GM18511 (cell line): ENCODE measurements at regions not wholly inside any gene's neighbourhood (a gene's known extent, or its start where the extent isn't known, plus 50 kb on each side); places are given as distances from the start of the nearest gene placed in this dataset.

Source experiments
- ATAC-seq: cut with Tn5 transposase; IDR thresholded peaks from one replicate; pipeline ENCODE4 v1.9.1; 2021; ENCODE audit warnings: mild to moderate bottlenecking, moderate library complexity; ENCODE audit not compliant: unreplicated experiment

- ATAC-seq, result peak; percentile 63
These were observed 56.1 kb upstream of the SLC35G4 start for GRCh38 chr18:11553098-11553940.

DNA sequence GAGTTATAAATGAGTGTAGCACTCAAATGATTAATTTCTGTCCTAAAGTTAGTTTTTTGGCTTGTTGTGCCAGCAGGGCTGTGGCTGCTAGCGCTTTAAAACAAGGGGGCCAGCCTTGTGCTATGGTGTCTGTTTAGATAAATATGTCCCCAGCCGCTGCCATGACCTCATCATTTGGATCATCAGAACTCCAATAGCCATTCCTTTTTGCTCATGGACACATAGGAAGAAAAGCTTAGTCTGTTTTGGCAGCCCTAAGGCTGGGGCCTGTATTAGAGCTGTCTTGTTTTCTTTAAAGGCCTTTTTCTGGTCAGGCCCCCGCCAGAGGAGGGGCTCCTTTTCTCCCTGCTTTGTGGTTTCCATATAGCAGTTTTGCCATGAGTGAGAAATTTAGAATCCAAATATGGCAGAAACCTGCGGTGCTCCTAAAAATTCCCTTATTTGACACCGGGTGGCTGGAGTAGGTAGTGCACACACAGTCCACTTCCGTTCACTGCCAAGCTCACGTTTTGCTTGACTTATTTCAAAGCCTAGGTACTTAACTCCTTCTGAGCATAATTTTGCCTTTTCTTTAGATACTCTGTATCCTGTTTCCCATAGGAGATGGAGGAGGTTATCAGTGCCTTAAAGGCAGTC lies 60.4 kb upstream of the SLC35G4 start:
- no peak for ATAC-seq

DNA sequence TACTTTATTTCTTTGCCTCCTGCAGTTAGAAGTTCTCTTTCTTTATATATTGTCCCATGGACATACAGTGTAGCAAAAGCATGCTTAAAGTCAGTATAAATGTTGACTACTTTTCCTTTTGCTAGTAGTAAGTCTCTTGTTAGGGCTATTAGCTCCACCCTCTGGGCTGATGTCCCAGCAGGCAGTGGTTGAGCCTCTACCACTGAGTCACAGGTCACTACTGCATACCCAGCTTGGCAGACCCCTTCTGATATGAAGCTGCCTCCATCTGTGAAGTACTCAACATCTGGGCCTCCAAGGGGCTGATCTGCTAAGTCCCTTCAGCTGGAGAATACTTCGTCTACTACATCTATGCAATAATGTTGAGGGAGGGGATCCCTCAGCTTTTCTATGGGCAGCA lies 61.0 kb upstream of the SLC35G4 start:
- no peak for ATAC-seq

DNA sequence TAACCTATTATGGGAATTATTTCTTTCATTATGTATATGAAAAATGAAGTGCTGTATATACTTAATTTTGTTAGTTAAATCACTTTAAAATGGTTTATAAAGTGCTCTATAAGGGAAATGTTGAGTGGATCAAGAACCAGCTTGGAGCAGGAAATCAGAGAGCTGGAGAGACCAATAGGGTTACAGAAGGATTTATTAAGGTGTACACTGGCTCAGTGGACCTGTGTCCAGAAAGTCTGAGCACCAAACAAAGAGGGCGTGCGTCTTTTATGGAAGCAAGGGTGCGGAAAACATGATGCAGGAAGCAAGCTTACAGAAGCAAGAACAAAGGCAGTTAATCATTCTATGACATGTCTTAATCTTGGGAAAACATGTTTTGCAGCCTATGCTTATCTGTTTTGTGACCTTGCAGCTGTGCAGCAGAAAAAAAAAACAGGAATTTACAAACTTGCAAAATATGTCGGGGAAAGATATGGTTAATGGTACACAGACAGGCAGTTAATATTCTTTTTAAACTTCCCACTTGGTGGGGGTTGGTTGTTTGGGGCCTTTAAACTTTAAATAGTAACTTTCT lies 65.2 kb upstream of the SLC35G4 start:
- no peak for ATAC-seq

DNA sequence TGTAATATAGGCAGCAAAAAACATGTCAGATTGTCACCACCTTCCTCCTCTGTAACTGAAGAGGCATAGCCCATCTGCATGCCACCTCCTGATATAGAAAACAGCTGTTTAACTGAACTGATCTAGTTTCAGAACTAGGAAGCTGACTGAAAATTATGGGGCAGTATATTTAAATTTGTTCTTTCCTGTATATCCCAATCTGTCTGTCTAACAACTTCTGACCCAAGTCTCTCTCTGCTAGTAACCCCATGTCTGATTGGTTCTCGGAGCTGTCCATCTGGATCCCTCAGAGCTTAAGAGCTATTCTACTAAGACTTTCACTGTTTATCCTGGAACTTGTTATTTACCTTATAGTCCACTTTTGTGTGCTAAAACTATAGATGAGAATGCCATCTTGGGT lies 68.2 kb upstream of the SLC35G4 start:
- no peak for ATAC-seq

DNA sequence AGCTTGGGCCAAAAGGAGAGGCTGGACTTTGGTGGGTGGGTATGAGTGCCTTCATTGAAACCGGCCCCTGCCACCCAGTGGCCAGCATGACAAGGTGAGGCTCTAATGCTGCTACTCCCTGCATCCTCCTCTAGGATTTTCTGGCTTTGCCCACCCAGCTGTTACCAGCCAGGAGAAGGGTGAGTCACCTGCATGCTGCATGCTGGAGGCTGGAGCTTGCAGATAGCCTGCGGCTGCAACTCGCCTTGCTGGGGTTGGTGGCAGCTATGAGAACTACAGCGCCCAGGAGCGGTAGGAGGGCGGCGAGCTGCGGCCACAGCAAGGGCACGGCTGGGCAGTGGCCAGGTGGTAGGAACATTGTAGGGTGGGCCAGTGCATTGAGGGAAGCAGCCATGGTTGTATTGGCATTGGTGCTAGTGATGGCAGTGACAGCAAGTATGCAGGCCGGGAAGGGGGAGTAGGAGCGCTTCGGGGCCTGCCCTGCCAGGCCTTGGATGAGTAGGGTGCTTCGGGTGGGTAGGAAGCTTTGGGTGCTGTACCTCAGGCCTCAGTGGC lies 75.4 kb upstream of the SLC35G4 start:
- no peak for ATAC-seq

DNA sequence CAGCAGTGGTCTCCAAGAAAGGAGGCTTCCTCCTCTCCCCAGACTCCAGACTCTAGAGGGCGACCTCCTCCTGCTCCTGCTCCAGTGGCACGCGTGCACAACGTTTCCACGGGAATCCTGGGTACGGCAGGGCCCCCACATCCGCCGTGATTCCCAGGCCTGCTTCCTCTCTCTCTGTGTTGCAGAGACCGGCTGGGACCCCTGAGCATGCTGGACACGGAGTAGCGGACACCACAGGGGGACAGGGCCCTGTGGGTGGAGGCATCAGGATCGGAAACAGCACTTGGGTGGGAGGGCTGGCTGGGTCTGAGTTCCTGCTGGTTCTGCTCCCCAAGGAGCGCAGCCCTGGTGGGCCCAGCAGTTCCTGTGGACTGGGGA lies 75.9 kb upstream of the SLC35G4 start:
- no peak for ATAC-seq

- ATAC-seq, result no peak
These were observed 76.5 kb upstream of the SLC35G4 start for GRCh38 chr18:11532758-11533512.

DNA sequence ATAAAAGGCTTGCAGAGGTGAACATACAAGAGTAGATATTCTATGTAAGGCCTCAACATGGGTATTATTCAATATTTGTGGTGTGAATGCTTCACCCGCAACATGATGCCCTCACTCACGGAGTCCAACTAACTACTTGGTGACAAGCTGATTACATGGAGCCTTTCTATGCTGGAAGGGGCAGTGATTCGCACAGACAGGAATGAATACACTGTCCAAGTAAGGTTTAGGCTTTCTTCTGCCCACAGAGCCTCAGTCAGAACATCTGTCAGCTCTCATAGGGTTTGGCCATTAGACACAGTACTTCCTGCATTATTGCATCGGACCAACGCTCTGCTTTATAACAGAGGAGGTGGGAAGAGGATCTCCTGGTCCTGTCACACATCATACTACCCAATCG lies 80.3 kb upstream of the SLC35G4 start:
- ATAC-seq, result no peak

DNA sequence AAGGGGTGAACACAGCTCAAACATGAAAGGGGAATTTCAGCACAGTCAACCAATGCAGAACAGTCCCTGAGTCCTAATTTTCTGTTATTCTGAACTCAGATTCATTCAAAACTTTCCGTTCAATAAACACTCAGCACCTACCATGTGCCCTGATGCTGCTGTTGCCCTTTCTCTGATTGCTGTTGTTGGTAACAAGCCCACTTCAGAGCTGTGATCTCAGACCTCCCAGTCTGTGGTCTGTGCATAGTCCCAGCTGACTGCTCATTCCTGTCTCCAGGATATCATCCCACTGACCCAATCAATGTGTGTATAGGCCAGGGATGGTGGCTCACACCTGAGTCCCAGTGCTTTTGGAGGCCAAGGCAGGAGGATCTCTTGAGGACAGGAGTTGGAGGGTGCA lies 82.7 kb upstream of the SLC35G4 start:
- no peak for ATAC-seq

DNA sequence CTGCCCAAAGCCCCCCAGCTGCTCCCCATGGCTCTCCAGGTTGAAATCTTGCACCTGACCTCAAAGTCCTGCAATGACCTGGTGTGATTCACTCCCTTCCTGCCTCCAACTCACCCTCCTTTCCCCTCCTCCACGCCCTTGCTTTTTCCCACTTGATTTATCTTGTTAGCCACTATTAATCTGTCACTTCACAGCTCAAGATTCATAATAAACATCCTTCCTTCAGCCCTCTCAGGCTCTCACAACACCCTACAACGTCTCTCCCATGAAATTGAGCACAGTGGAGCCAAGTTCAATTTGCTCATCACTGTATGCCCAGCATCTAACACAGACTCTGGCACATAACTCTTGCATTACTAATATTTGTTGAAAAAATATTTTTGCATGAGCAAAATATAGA lies 85.6 kb upstream of the SLC35G4 start:
- no peak for ATAC-seq

DNA sequence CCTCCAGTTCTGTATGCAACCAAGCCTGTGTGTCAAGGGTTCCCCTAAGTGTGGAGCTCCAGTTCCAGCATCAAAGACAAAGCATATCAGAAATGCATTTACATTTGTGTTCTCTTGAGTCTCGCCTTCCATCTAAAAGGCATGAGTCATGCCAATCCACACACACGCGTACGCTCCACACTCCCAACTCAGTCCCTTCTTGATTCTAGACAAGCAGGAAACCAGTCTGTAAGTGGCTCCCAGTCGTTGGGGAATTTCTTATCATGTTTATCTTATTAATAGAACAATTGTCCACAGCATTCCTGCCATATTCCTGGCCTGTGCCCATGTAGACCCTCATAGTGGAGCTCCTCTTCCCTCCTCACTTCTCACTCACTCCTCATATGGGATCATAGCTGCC lies 86.4 kb upstream of the SLC35G4 start:
- no peak for ATAC-seq

DNA sequence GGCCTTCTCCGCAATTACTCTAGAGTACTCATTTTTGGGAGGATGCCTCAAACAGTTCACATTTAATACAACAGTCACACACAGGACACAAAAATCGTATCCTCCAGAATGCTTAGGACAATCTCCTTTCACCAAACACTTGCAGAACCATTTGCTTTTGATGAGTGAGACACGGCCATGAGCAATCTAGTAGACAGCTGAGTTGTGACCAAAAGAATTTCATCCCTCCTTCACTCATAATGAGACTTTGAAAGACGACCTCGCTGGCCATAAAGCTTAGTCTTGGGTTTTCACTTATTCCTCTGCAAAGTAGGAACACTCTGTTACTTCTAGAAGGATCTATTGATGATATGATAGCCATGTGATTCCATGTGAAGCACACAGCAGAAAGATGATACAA lies 87.5 kb upstream of the SLC35G4 start:
- no peak for ATAC-seq

DNA sequence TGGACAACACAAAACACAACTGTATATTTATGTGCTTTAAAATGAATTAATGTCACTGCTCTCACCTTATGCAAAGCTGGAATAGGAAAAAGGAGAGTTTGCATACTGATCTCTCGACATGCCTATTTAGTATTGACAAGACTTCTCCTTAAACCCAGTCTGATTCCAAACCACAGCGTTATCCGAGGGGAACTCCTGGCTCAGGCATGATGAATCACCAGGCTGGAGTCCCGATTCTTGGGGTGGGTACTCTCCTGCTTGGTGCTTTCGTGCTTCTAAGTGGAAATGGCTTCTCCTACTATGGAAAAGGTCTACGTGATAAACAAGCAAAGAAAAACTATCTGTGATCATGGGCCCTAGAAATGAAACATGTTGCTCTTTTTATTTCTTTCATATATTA lies 88.9 kb upstream of the SLC35G4 start:
- no peak for ATAC-seq

DNA sequence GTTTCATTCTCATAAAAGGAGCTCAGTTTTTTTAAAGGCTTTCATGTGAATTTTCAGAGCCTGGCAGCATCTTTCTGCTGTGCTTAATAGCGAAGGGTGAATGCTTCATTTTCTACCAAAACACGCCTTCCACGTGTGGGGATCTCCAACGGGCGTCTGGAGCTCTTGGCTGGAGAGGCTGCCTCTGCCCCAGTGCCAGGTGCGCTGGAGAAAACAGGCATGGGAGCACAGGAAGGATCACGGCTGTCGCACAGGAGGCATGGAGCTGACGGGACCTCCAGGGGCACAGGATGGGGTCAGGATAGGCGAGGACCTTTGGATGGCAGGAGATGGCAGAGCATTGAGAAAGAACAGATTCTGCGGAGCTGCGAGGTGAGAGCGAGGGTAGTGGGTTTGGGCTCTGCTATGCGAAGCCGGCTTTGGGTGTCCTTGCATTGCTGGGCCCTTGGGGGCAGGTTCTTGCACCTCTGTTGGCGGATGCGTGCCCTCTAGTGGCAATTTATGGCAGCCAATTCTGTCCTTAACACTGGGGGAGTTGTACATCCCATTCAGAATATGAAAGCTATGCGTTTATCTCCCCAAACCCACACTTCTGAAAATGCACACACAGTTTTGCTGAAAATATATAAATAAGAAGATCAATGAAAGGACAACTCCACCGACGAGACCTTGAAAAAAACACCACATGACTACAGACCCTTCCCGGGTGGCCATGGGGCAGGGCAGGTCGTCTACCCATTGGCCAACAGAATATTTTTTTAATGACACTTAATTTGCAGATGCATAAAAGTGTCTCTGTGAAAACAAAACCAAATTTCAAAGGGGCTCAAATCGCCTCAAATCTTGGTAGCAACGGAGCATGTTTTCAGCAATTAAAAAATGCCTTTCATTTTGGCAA lies 90.4 kb upstream of the SLC35G4 start:
- ATAC-seq, result peak; percentile 72

GRCh38 chr18:11517704-11518103 lies 91.7 kb upstream of the SLC35G4 start:
- ATAC-seq, result no peak

DNA sequence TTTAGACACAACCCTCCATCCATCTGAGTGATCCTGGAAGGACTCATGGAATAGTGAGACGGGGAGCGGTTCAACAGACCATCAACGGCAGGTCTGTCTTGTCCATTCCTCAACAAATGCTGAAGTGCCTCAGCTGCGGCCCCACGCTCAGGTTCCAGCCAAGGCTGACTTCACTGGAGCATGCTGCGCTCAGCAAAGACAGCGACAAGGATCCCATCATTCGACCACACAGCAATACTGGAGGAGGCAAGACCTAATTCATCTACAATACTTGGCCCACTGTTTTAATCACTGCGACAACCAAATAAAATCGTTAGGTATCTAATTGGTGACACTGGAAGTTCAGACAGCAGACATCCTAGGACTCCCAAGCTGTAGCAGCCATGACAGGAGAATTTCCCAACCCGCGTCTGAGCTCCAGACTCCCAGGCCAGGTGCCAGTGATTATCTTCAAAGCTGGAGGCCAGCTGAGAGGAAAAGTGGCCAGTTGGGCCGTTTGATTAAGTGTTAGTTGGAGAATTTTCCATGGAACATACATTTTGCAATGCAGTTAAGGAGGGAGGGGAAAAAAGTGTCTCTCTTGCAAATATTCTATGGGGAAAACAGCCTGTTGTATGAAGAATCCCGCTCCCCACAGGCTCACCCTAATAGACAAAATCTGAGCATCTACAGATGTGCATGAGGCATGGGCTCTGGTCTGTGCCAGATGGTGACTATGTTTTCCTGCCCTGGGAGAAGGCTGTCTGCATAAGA lies 92.5 kb upstream of the SLC35G4 start:
- no peak for ATAC-seq

- ATAC-seq, result no peak
These were observed 95.1 kb upstream of the SLC35G4 start for GRCh38 chr18:11514267-11514666.
